Stomach (tissue), 4 donors: ENCODE measurements at regions not wholly inside any gene's neighbourhood (a gene's known extent, or its start where the extent isn't known, plus 50 kb on each side); places are given as distances from the start of the nearest gene placed in this dataset.

Source experiments
- CTCF ChIP-seq, 7 experiments: fragments of 450-650 bp in 4 of 7; fragments of 200-600 bp in 3 of 7; sonication (generic) in 3 of 7; IDR thresholded peaks; one replicate each; pipeline ENCODE4 v1.5.1; 2016 to 2019; ENCODE audit warnings: antibody characterized with exemption in 7 of 7, control low read depth in 2 of 7, mild to moderate bottlenecking in 1 of 7
- EP300 ChIP-seq: sonication (generic); formaldehyde crosslinking; IDR thresholded peaks from one replicate; pipeline ENCODE4 v1.6.1; 2017; ENCODE audit warnings: antibody characterized with exemption
- POLR2A ChIP-seq, 4 donors: fragments of 450-650 bp; IDR thresholded peaks; one replicate each; pipeline ENCODE4 v1.6.1; 2016; ENCODE audit warnings: antibody characterized with exemption in 4 of 4, control low read depth in 2 of 4, mild to moderate bottlenecking in 1 of 4, moderate library complexity in 1 of 4

GRCh38 chr5:96492459-96493047 lies 59.5 kb upstream of the PCSK1 start:
- TF ChIP-seq CTCF (IDR thresholded peaks at IDR 0.05) (no peak), POLR2A (IDR thresholded peaks at IDR 0.05) (no peak), EP300 (no peak)
